ENCODE measurements at regions not wholly inside any gene's neighbourhood (a gene's known extent, or its start where the extent isn't known, plus 50 kb on each side); places are given as distances from the start of the nearest gene placed in this dataset.

DNA sequence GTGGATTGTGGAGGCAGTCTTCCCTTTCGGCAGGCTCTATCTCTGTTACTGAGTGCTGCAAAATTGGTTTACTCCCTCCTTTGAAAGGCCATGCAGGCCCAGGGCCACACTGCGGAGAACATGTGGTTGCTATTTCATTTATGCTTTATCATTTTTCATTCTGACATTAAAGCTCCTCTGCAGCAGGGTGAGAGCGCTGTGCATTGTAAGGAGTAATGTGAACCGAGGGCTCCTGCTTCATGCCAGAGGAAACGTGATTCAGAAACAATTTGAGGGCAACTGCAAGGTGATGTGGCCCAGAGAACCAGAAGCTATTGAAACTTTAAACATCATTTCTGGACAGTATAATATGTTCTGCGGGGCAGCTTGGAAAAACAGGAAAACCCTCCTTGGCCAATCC lies 341.6 kb upstream of the NT5C1B start:
- TF ChIP-seq USF1 (IDR thresholded peaks at IDR 0.05), result no peak
- no peak for TF ChIP-seq MAX (IDR thresholded peaks at IDR 0.05)
- TF ChIP-seq CEBPB (IDR thresholded peaks at IDR 0.05), result no peak
- TF ChIP-seq EGR1 (IDR thresholded peaks at IDR 0.05), result no peak
- no peak for TF ChIP-seq TEAD4 (IDR thresholded peaks at IDR 0.05)
- no peak for TF ChIP-seq CREB1 (IDR thresholded peaks at IDR 0.05; ENCODE audit: low read depth)
- TF ChIP-seq TAF1 (IDR thresholded peaks at IDR 0.05; ENCODE audit: low read depth), result no peak

DNA sequence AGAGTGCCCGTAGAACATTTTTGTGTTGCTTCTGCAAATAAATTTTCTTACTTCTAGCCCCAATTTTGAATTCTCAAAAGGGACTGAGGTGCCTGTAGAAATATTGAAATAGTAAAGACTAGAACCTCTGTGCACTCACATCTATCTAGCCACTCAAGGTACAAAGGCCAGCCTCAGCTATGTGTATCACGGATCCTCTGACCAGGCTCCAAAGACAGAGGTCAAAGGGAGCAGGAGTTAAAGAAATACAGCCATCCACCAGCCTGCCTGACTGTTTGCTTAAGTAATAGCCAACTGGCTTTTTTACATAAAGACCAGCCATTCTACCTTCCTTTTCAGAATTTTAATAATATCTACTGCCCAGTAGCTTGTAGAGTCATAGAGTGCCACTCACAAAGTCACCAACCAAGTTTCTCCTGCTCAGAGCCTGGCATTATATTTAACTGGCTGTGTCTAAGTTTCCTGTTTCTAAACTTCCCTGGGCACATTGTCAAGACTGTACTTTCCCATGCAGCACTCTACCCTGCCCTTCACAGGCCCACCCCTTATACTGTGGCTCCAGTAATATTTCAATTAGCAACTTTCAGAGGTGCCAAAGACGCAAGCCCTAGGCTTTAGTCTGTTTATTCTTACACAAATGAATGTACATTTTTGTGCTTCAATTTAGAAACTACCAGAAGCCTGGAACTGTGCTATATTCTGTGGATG lies 338.3 kb upstream of the NT5C1B start:
- no peak for TF ChIP-seq MAX (IDR thresholded peaks at IDR 0.05)
- no peak for TF ChIP-seq CREB1 (IDR thresholded peaks at IDR 0.05; ENCODE audit: low read depth)
- no peak for TF ChIP-seq USF1 (IDR thresholded peaks at IDR 0.05)
- TF ChIP-seq EGR1 (IDR thresholded peaks at IDR 0.05), result no peak
- TF ChIP-seq EP300 (IDR thresholded peaks at IDR 0.05; ENCODE audit: borderline replicate concordance), result no peak
- no peak for TF ChIP-seq CEBPB (IDR thresholded peaks at IDR 0.05)
- TF ChIP-seq RAD21 (IDR thresholded peaks at IDR 0.05; ENCODE audit: low read depth), result no peak
- TF ChIP-seq YY1 (IDR thresholded peaks at IDR 0.05; ENCODE audit: low read depth), result no peak
- no peak for TF ChIP-seq NFIC (IDR thresholded peaks at IDR 0.05)
- no peak for TF ChIP-seq TCF12 (IDR thresholded peaks at IDR 0.05; ENCODE audit: low read depth)
- TF ChIP-seq TEAD4 (IDR thresholded peaks at IDR 0.05), result no peak
- no peak for TF ChIP-seq TAF1 (IDR thresholded peaks at IDR 0.05; ENCODE audit: low read depth)
- TF ChIP-seq, protein P1, sequence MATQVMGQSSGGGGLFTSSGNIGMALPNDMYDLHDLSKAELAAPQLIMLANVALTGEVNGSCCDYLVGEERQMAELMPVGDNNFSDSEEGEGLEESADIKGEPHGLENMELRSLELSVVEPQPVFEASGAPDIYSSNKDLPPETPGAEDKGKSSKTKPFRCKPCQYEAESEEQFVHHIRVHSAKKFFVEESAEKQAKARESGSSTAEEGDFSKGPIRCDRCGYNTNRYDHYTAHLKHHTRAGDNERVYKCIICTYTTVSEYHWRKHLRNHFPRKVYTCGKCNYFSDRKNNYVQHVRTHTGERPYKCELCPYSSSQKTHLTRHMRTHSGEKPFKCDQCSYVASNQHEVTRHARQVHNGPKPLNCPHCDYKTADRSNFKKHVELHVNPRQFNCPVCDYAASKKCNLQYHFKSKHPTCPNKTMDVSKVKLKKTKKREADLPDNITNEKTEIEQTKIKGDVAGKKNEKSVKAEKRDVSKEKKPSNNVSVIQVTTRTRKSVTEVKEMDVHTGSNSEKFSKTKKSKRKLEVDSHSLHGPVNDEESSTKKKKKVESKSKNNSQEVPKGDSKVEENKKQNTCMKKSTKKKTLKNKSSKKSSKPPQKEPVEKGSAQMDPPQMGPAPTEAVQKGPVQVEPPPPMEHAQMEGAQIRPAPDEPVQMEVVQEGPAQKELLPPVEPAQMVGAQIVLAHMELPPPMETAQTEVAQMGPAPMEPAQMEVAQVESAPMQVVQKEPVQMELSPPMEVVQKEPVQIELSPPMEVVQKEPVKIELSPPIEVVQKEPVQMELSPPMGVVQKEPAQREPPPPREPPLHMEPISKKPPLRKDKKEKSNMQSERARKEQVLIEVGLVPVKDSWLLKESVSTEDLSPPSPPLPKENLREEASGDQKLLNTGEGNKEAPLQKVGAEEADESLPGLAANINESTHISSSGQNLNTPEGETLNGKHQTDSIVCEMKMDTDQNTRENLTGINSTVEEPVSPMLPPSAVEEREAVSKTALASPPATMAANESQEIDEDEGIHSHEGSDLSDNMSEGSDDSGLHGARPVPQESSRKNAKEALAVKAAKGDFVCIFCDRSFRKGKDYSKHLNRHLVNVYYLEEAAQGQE (IDR thresholded peaks at IDR 0.05; ENCODE audit: low read depth), result no peak
- TF ChIP-seq ZBTB7A (IDR thresholded peaks at IDR 0.05; ENCODE audit: low read depth), result no peak
- no peak for TF ChIP-seq FOXM1 (IDR thresholded peaks at IDR 0.05; ENCODE audit: borderline replicate concordance, low read depth)

- TF ChIP-seq YY1 (IDR thresholded peaks at IDR 0.05; ENCODE audit: low read depth), result no peak
- TF ChIP-seq USF1 (IDR thresholded peaks at IDR 0.05), result no peak
- no peak for TF ChIP-seq MAX (IDR thresholded peaks at IDR 0.05)
- TF ChIP-seq TAF1 (IDR thresholded peaks at IDR 0.05; ENCODE audit: low read depth), result no peak
- TF ChIP-seq CEBPB (IDR thresholded peaks at IDR 0.05), result no peak
- no peak for TF ChIP-seq ZBTB7A (IDR thresholded peaks at IDR 0.05; ENCODE audit: low read depth)
- no peak for TF ChIP-seq CREB1 (IDR thresholded peaks at IDR 0.05; ENCODE audit: low read depth)
- TF ChIP-seq FOXM1 (IDR thresholded peaks at IDR 0.05; ENCODE audit: borderline replicate concordance, low read depth), result no peak
- TF ChIP-seq NFIC (IDR thresholded peaks at IDR 0.05), result no peak
- TF ChIP-seq TEAD4 (IDR thresholded peaks at IDR 0.05), result no peak
- TF ChIP-seq EGR1 (IDR thresholded peaks at IDR 0.05), result no peak
- TF ChIP-seq, protein P1 (IDR thresholded peaks at IDR 0.05; ENCODE audit: low read depth), result no peak
- TF ChIP-seq TCF12 (IDR thresholded peaks at IDR 0.05; ENCODE audit: low read depth), result no peak
- TF ChIP-seq RAD21 (IDR thresholded peaks at IDR 0.05; ENCODE audit: low read depth), result no peak
Observed at GRCh38 chr2:18926631-18927524, 337.5 kb upstream of the NT5C1B start.

GRCh38 chr2:18925296-18925695 lies 335.9 kb upstream of the NT5C1B start:
- peak; percentile 49 for TF ChIP-seq TEAD4 (IDR thresholded peaks at IDR 0.05)
- TF ChIP-seq FOXM1 (IDR thresholded peaks at IDR 0.05; ENCODE audit: borderline replicate concordance, low read depth), result no peak

GRCh38 chr2:18924886-18925285 lies 335.5 kb upstream of the NT5C1B start:
- TF ChIP-seq MAX (IDR thresholded peaks at IDR 0.05) (no peak), TAF1 (IDR thresholded peaks at IDR 0.05; ENCODE audit: low read depth) (no peak), ZBTB7A (IDR thresholded peaks at IDR 0.05; ENCODE audit: low read depth) (no peak), USF1 (IDR thresholded peaks at IDR 0.05) (no peak), CREB1 (IDR thresholded peaks at IDR 0.05; ENCODE audit: low read depth) (no peak), TEAD4 (IDR thresholded peaks at IDR 0.05) (no peak), FOXM1 (IDR thresholded peaks at IDR 0.05; ENCODE audit: borderline replicate concordance, low read depth) (no peak), EP300 (IDR thresholded peaks at IDR 0.05; ENCODE audit: borderline replicate concordance) (no peak), EGR1 (IDR thresholded peaks at IDR 0.05) (no peak), NFIC (IDR thresholded peaks at IDR 0.05) (no peak), YY1 (IDR thresholded peaks at IDR 0.05; ENCODE audit: low read depth) (no peak), CEBPB (IDR thresholded peaks at IDR 0.05) (no peak), TCF12 (IDR thresholded peaks at IDR 0.05; ENCODE audit: low read depth) (no peak), RAD21 (IDR thresholded peaks at IDR 0.05; ENCODE audit: low read depth) (no peak)
- TF ChIP-seq, protein P1 (IDR thresholded peaks at IDR 0.05; ENCODE audit: low read depth), result no peak
